K562 (cell line): ENCODE measurements at regions not wholly inside any gene's neighbourhood (a gene's known extent, or its start where the extent isn't known, plus 50 kb on each side); places are given as distances from the start of the nearest gene placed in this dataset.

Experiments
- ATAC-seq: fragments of 200-7000 bp; cut with Tn5 transposase; 3 replicates; pipeline ENCODE4 v1.9.1; 2020; ENCODE audit warnings: moderate library complexity
- BruUV-seq: library from RNA; stranded (reverse); fragments of 400-500 nt; replicated peaks from 2 replicates; lab custom pipeline; 2021; lab: Mats Ljungman, UMichigan
- CTCF ChIA-PET: fragments of 300-600 bp; formaldehyde crosslinking; extraction: SDS; loops from one replicate; lab custom pipeline; 2021; ENCODE audit warnings: low intra/inter-chr PET ratio; lab: Yijun Ruan, JAX
- POLR2A ChIA-PET: fragments of 300-600, 350-650 bp; sonication (Branson Sonifier 250); formaldehyde crosslinking; extraction: SDS; loops from one replicate; lab custom pipeline; 2021; ENCODE audit warnings: antibody characterized with exemption, inconsistent platforms; lab: Yijun Ruan, JAX
- DNase-seq, 4 experiments: peaks; one replicate each; pipeline versions ENCODE4 v3.0.0 to v3.0.0-alpha.2; 2011 to 2018; ENCODE audit warnings: low spot score in 3 of 4, mixed read lengths in 3 of 4; ENCODE audit errors: extremely low read depth in 1 of 4
- FAIRE-seq: peaks from 2 replicates; lab custom pipeline; 2011; peaks lifted over from hg19 to GRCh38; lab: Jason Lieb, UNC
- H2AFZ ChIP-seq: 2 replicates; pipeline ENCODE4 v1.6.0; 2011; ENCODE audit warnings: low read depth, low read length, control low read depth, inconsistent platforms
- H3K27ac ChIP-seq: fragments of 200-600 bp; 3 replicates; pipeline ENCODE4 v1.8.0; 2011; ENCODE audit warnings: low read depth, mild to moderate bottlenecking, control low read depth, inconsistent platforms, low read length, moderate library complexity, mixed read lengths; ENCODE audit errors: extremely low read depth
- H3K27me3 ChIP-seq, 2 experiments: fragments of 300-600 bp in 1 of 2; 2 replicates in 1 of 2; 3 replicates in 1 of 2; pipeline versions ENCODE4 v1.6.0 to v1.8.0; 2011; ENCODE audit warnings: inconsistent platforms in 2 of 2, low read length in 2 of 2, mild to moderate bottlenecking in 1 of 2, mixed read lengths in 1 of 2, moderate library complexity in 1 of 2; ENCODE audit not compliant: control insufficient read depth in 2 of 2, insufficient read depth in 2 of 2
- H3K36me3 ChIP-seq: fragments of 300-600 bp; 3 replicates; pipeline ENCODE4 v1.8.0; 2011; ENCODE audit warnings: mild to moderate bottlenecking, low read length, inconsistent platforms; ENCODE audit not compliant: control insufficient read depth, insufficient read depth
- H3K4me1 ChIP-seq, 2 experiments: fragments of 200-600 bp in 1 of 2; replicated peaks in 1 of 2; 2 replicates in 1 of 2; 3 replicates in 1 of 2; pipeline versions ENCODE4 v1.5.1 to v1.8.0; 2011; ENCODE audit warnings: inconsistent platforms in 2 of 2, low read length in 2 of 2, mild to moderate bottlenecking in 1 of 2, mixed read lengths in 1 of 2, moderate library complexity in 1 of 2; ENCODE audit not compliant: control insufficient read depth in 2 of 2, insufficient read depth in 2 of 2
- H3K4me2 ChIP-seq: 2 replicates; pipeline ENCODE4 v1.6.1; 2011; ENCODE audit warnings: low read length, control low read depth, inconsistent platforms, mixed read lengths; ENCODE audit not compliant: insufficient read depth
- H3K4me3 ChIP-seq: fragments of 200-600 bp; sonication (generic), shearing (Covaris generic); 2 replicates; pipeline ENCODE4 v1.5.1; 2016; ENCODE audit warnings: control low read depth, inconsistent platforms
- H3K79me2 ChIP-seq: fragments of 200-600 bp; 3 replicates; pipeline ENCODE4 v1.8.0; 2011; ENCODE audit warnings: low read length, inconsistent platforms; ENCODE audit not compliant: control insufficient read depth, insufficient read depth
- H3K9ac ChIP-seq, 2 experiments: 2 replicates each; pipeline versions ENCODE4 v1.6.0 to v1.6.1; 2011; ENCODE audit warnings: low read depth in 2 of 2, low read length in 2 of 2, control low read depth in 1 of 2, inconsistent platforms in 1 of 2, mild to moderate bottlenecking in 1 of 2, mixed read lengths in 1 of 2; ENCODE audit not compliant: insufficient read depth in 1 of 2
- H3K9me1 ChIP-seq: one replicate; pipeline ENCODE4 v1.6.0; 2011; ENCODE audit warnings: inconsistent platforms, mild to moderate bottlenecking, low read length, moderate library complexity; ENCODE audit not compliant: control insufficient read depth, insufficient read depth
- H3K9me3 ChIP-seq: replicated peaks from 2 replicates; pipeline ENCODE4 v1.5.1; 2011; ENCODE audit warnings: low read depth, low read length, inconsistent platforms; ENCODE audit not compliant: control insufficient read depth, insufficient read depth
- H4K20me1 ChIP-seq: replicated peaks from 2 replicates; pipeline ENCODE4 v1.6.1; 2011; ENCODE audit warnings: low read length, inconsistent platforms, mixed read lengths; ENCODE audit not compliant: control insufficient read depth, insufficient read depth
- CC2D1A ChIP-seq: fragments of 450-650 bp; IDR thresholded peaks from 2 replicates; pipeline ENCODE4 v1.6.1; 2017; ENCODE audit warnings: mild to moderate bottlenecking
- HEY1 ChIP-seq: fragments of 250-450 bp; sonication (Bioruptor Pico); IDR thresholded peaks from 2 replicates; pipeline ENCODE4 v1.5.0; 2020; ENCODE audit warnings: mild to moderate bottlenecking, moderate library complexity, borderline replicate concordance
- LCOR ChIP-seq: sonication (generic); formaldehyde crosslinking; IDR thresholded peaks from 2 replicates; pipeline ENCODE4 v1.8.0; 2022; ENCODE audit warnings: mild to moderate bottlenecking, missing genetic modification reagents
- SIN3B ChIP-seq: fragments of 450-650 bp; IDR thresholded peaks from 2 replicates; pipeline ENCODE4 v1.6.1; 2017; ENCODE audit warnings: low read depth, mild to moderate bottlenecking, moderate library complexity
- SNIP1 ChIP-seq: fragments of 450-650 bp; IDR thresholded peaks from 2 replicates; pipeline ENCODE4 v1.7.1; 2017; ENCODE audit warnings: low read depth, mild to moderate bottlenecking
- ZFP36 ChIP-seq: fragments of 150-350 bp; IDR thresholded peaks from 2 replicates; pipeline ENCODE4 v1.6.1; 2018; ENCODE audit warnings: low read length, low read depth; ENCODE audit not compliant: partially characterized antibody
- ZNF134 ChIP-seq: fragments of 250-450 bp; sonication (Bioruptor Pico); conservative IDR thresholded peaks from 2 replicates; pipeline ENCODE4 v1.4.0; 2020
- ZNF23 ChIP-seq: fragments of 250-450 bp; sonication (Bioruptor Pico); IDR thresholded peaks from 2 replicates; pipeline ENCODE4 v1.4.0; 2020; ENCODE audit warnings: mild to moderate bottlenecking
- ZNF77 ChIP-seq: fragments of 250-450 bp; sonication (Bioruptor Pico); IDR thresholded peaks from 2 replicates; pipeline ENCODE4 v1.5.0; 2020
- ZNF830 ChIP-seq: fragments of 250-450 bp; sonication (Bioruptor Pico); IDR thresholded peaks from 2 replicates; pipeline ENCODE4 v1.5.0; 2021; ENCODE audit warnings: mild to moderate bottlenecking
- WGBS: fragments of 100-300 bp; shearing (Covaris generic); methylation state at CpG from one replicate; pipeline ENCODE4 v1.1.6; 2016; ENCODE audit warnings: low coverage, mixed read lengths; ENCODE audit not compliant: insufficient coverage; ENCODE audit errors: missing lambda C conversion rate; 5-methylcytosine and 5-hydroxymethylcytosine counted together
- in situ Hi-C: fragments of 300-500 bp; cut with MboI; formaldehyde crosslinking; loops from 4 replicates; pipeline ENCODE4 v1.15.0; 2018; ENCODE audit warnings: inconsistent platforms, mixed read lengths
- intact Hi-C: fragments of 100-400 bp; cut with micrococcal nuclease; formaldehyde crosslinking; loops from 2 replicates; pipeline ENCODE4 v1.14.2; 2022
- TF ChIP-seq, protein P1 (sequence below): fragments of 250-450 bp; sonication (Bioruptor Pico); IDR thresholded peaks from 2 replicates; pipeline ENCODE4 v1.6.1; 2021; ENCODE audit warnings: mild to moderate bottlenecking
- TF ChIP-seq, protein P2 (sequence below), 2 experiments: fragments of 200-800 bp in 1 of 2; sonication (Bioruptor generic) in 1 of 2; sonication (generic) in 1 of 2; formaldehyde crosslinking in 1 of 2; IDR thresholded peaks in 1 of 2; conservative IDR thresholded peaks in 1 of 2; 2 replicates each; pipeline versions ENCODE4 v1.5.0 to v1.6.1; 2016 to 2020; ENCODE audit warnings: missing compliant biosample characterization in 1 of 2, missing genetic modification characterization in 1 of 2, missing genetic modification reagents in 1 of 2

DNA sequence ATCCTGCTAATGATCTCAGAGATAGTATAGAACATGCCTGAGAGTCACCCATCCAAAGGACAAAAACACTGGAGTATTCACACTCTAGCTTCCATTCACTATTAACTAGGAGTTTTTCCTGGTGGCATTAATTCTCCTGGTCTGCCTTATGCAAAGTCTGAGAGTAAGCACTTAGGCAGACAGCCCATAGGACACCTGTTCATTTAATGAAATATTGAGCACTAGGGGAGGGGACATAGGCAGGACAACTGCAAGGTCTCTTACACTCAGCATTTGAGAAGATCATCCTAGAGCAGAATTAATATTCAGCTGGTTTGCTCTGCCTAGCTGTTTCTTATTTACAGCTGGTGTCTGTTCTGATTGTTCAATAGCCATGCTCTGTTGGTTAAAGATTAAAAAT lies 508.5 kb downstream of the CENPC start:
- no peak overlapping the region for H3K4me2 ChIP-seq
- no peak overlapping the region for H2AFZ ChIP-seq
- no peaks in the 10 kb centered on the region for H3K36me3 ChIP-seq
- H3K79me2 ChIP-seq = no peaks in the 10 kb centered on the region
- ChIA-PET POLR2A (no interaction called here), CTCF (no interaction called here)
- H3K4me1 ChIP-seq = no peaks in the 10 kb centered on the region
- BruUV-seq = no TSS peak
- no peaks in the 10 kb centered on the region for H4K20me1 ChIP-seq
- H3K4me3 ChIP-seq = no peak overlapping the region
- H3K9ac ChIP-seq = no peak overlapping the region
- intact Hi-C loops = no loop called here
- no peak overlapping the region for H3K27ac ChIP-seq
- no peaks in the 10 kb centered on the region for H3K9me1 ChIP-seq
- H3K9me3 ChIP-seq = no peaks in the 10 kb centered on the region; the same call in 1 of the 2 replicates
- TF ChIP-seq, protein P1, sequence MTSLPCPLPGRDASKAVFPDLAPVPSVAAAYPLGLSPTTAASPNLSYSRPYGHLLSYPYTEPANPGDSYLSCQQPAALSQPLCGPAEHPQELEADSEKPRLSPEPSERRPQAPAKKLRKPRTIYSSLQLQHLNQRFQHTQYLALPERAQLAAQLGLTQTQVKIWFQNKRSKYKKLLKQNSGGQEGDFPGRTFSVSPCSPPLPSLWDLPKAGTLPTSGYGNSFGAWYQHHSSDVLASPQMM (CRISPR knock-in tag) = no peak
- TF ChIP-seq, protein P2, sequence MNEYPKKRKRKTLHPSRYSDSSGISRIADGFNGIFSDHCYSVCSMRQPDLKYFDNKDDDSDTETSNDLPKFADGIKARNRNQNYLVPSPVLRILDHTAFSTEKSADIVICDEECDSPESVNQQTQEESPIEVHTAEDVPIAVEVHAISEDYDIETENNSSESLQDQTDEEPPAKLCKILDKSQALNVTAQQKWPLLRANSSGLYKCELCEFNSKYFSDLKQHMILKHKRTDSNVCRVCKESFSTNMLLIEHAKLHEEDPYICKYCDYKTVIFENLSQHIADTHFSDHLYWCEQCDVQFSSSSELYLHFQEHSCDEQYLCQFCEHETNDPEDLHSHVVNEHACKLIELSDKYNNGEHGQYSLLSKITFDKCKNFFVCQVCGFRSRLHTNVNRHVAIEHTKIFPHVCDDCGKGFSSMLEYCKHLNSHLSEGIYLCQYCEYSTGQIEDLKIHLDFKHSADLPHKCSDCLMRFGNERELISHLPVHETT (CRISPR knock-in tag; conservative IDR thresholded peaks at IDR 0.05 in 1 of 2, IDR thresholded peaks at IDR 0.05 in 1 of 2) = no peak
- no peak for TF ChIP-seq SIN3B
- no peak for DNase-seq
- no peaks in the 10 kb centered on the region for H3K27me3 ChIP-seq
- ATAC-seq = no peak
- in situ Hi-C loops = no loop called here
- FAIRE-seq = no peak

DNA sequence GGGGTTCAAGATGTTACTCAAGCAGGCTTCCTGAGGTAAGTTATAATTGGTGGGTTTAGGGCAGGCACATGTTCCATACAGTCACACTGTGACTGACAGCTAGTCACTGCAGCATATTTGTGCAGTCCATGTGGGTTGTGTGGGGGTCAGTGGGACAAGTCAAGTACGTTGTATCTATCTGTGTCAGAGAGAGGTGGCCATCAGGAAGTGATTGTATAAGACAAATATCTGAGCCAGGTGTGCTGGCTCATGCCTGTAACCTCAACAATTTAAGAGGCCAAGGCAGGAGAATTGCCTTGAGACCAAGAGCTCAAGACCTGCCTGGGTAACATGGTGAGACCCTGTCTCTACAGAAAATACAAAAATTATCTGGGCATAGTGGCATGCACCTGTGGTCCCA lies 509.3 kb downstream of the CENPC start:
- Histone ChIP-seq H3K9ac (no peak overlapping the region), H3K9me3 (no peaks in the 10 kb centered on the region; the same call in 1 of the 2 replicates), H4K20me1 (no peaks in the 10 kb centered on the region)
- TF ChIP-seq LCOR (CRISPR knock-in tag) (no peak), HEY1 (CRISPR knock-in tag) (no peak), ZNF77 (CRISPR knock-in tag) (no peak), ZNF23 (CRISPR knock-in tag) (no peak), SNIP1 (no peak), ZNF134 (no peak), CC2D1A (no peak), ZFP36 (no peak), ZNF830 (CRISPR knock-in tag) (no peak)
- TF ChIP-seq, all 486 proteins: peak for 0
- WGBS = 0% methylated on average over 1 of the region's 1 CpG
- Histone ChIP-seq H2AFZ (no peak overlapping the region), H3K36me3 (no peaks in the 10 kb centered on the region), H3K79me2 (no peaks in the 10 kb centered on the region), H3K27ac (no peak overlapping the region), H3K4me2 (no peak overlapping the region), H3K27me3 (no peaks in the 10 kb centered on the region), H3K4me1 (no peaks in the 10 kb centered on the region), H3K4me3 (no peak overlapping the region), H3K9me1 (no peaks in the 10 kb centered on the region)
- BruUV-seq = no TSS peak
- ATAC-seq = no peak
- no peak for DNase-seq
- intact Hi-C loops = no loop called here
- ChIA-PET CTCF (no interaction called here), POLR2A (no interaction called here)
- FAIRE-seq = no peak
- in situ Hi-C loops = no loop called here
